NCI-H526 (cell line): ENCODE measurements at regions not wholly inside any gene's neighbourhood (a gene's known extent, or its start where the extent isn't known, plus 50 kb on each side); places are given as distances from the start of the nearest gene placed in this dataset.
A peak's percentile ranks its signal among the peaks of the same experiment; 100 is the strongest.
"Not testable (repeated sequence)": the region's sequence is repeated elsewhere in the genome, so short reads cannot be mapped to it uniquely, and the experiment has no call there.

ENCODE experiments used
- DNase-seq, 2 experiments: peaks; one replicate each; lab custom pipeline; 2025; lab: John Stamatoyannopoulos, UW

GRCh38 chr4:146124023-146124680, 51.4 kb upstream of the LSM6 start:
- peak; percentile 7 to 36 for DNase-seq

- no peak for DNase-seq
Measured at GRCh38 chr4:146123231-146123630, 52.3 kb upstream of the LSM6 start.

- DNase-seq, result no peak
Measured at GRCh38 chr4:146122398-146122797, 53.1 kb upstream of the LSM6 start.

- no peak for DNase-seq
Measured at GRCh38 chr4:146121757-146122156, 53.8 kb upstream of the LSM6 start.

- DNase-seq, result no peak
Measured at GRCh38 chr4:146119845-146120404, 55.6 kb upstream of the LSM6 start.

- DNase-seq, result no peak
Measured at GRCh38 chr4:146114066-146114465, 61.5 kb upstream of the LSM6 start.

- no peak for DNase-seq
Measured at GRCh38 chr4:146113171-146113570, 62.3 kb upstream of the LSM6 start.

GRCh38 chr4:146112389-146112788, 63.1 kb upstream of the LSM6 start:
- no peak for DNase-seq

GRCh38 chr4:146110871-146111485, 64.5 kb upstream of the LSM6 start:
- no peak for DNase-seq

- DNase-seq, result no peak
Measured at GRCh38 chr4:146108756-146109155, 66.8 kb upstream of the LSM6 start.

GRCh38 chr4:146107587-146108240, 67.8 kb upstream of the LSM6 start:
- no peak for DNase-seq

- no peak for DNase-seq
Measured at GRCh38 chr4:146105464-146105863, 70.1 kb upstream of the LSM6 start.

- no peak for DNase-seq
Measured at GRCh38 chr4:146104541-146104940, 71.0 kb upstream of the LSM6 start.

- not testable (repeated sequence) for DNase-seq
Measured at GRCh38 chr4:146104052-146104451, 71.5 kb upstream of the LSM6 start.

- no peak for DNase-seq
Measured at GRCh38 chr4:146099585-146099984, 75.9 kb upstream of the LSM6 start.

GRCh38 chr4:146098978-146099377, 76.5 kb upstream of the LSM6 start:
- DNase-seq, result no peak

GRCh38 chr4:146098397-146098796, 77.1 kb upstream of the LSM6 start:
- DNase-seq, result no peak

- DNase-seq, result no peak
Measured at GRCh38 chr4:146096371-146096770, 79.1 kb upstream of the LSM6 start.

- DNase-seq, result no peak
Measured at GRCh38 chr4:146095860-146096259, 79.7 kb upstream of the LSM6 start.

- peak; percentile 8 to 76 for DNase-seq
Measured at GRCh38 chr4:146095091-146095690, 80.3 kb upstream of the LSM6 start.

- DNase-seq, result no peak
Measured at GRCh38 chr4:146088690-146089089, 86.8 kb upstream of the LSM6 start.

- no peak for DNase-seq
Measured at GRCh38 chr4:146087856-146088255, 87.7 kb upstream of the LSM6 start.

- DNase-seq, result no peak
Measured at GRCh38 chr4:146076081-146076480, 99.4 kb upstream of the LSM6 start.
